ENCODE measurements at regions not wholly inside any gene's neighbourhood (a gene's known extent, or its start where the extent isn't known, plus 50 kb on each side); places are given as distances from the start of the nearest gene placed in this dataset.

DNA sequence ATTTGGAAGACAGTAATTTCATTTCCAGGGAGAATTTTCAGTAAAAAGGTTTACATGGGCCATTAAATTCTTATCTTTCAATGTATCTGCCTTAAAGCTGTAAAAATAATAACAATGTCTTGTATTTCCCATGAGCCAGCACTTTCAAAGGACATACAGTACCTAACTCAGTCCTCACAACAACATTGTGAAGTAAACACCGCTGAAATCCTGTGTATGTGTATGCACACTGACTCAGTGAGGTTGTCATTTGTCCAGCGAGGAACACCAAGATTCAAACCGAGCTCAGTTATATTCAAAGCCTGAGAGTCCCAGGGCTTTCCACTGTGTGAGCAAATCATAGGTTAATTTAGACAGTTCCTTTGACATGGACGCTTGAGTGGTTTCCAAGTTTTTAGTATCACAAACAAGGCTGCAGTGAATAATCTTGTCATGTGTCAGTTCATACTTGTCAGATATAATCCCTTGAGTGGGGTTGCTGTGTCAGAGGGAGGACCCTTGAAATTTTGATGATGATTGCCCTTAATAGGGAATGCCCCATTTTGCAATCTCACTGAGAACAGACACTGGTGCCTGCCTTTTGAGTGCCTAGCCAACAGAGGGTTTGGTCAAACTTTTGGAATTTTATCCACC, 50.0 kb upstream of the SLC22A23 start:
- TF ChIP-seq, protein P1, sequence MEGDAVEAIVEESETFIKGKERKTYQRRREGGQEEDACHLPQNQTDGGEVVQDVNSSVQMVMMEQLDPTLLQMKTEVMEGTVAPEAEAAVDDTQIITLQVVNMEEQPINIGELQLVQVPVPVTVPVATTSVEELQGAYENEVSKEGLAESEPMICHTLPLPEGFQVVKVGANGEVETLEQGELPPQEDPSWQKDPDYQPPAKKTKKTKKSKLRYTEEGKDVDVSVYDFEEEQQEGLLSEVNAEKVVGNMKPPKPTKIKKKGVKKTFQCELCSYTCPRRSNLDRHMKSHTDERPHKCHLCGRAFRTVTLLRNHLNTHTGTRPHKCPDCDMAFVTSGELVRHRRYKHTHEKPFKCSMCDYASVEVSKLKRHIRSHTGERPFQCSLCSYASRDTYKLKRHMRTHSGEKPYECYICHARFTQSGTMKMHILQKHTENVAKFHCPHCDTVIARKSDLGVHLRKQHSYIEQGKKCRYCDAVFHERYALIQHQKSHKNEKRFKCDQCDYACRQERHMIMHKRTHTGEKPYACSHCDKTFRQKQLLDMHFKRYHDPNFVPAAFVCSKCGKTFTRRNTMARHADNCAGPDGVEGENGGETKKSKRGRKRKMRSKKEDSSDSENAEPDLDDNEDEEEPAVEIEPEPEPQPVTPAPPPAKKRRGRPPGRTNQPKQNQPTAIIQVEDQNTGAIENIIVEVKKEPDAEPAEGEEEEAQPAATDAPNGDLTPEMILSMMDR (IDR thresholded peaks at IDR 0.05): no peak
- TF ChIP-seq POLR2A (IDR thresholded peaks at IDR 0.05): no peak
